HUES64 (cell line): ENCODE measurements at regions not wholly inside any gene's neighbourhood (a gene's known extent, or its start where the extent isn't known, plus 50 kb on each side); places are given as distances from the start of the nearest gene placed in this dataset.
"Not testable (repeated sequence)": the region's sequence is repeated elsewhere in the genome, so short reads cannot be mapped to it uniquely, and the experiment has no call there.

Experiments used
- H3K27ac ChIP-seq: 2 replicates; pipeline ENCODE4 v1.7.0; 2013; ENCODE audit warnings: low read depth, low read length, inconsistent platforms
- H3K27me3 ChIP-seq: 2 replicates; pipeline ENCODE4 v1.6.1; 2013; ENCODE audit warnings: mild to moderate bottlenecking, low read length; ENCODE audit not compliant: insufficient read depth
- H3K36me3 ChIP-seq: 2 replicates; pipeline ENCODE4 v1.6.1; 2013; ENCODE audit warnings: mild to moderate bottlenecking, low read length; ENCODE audit not compliant: insufficient read depth
- H3K4me1 ChIP-seq: 2 replicates; pipeline ENCODE4 v1.6.1; 2013; ENCODE audit warnings: mild to moderate bottlenecking, low read length, moderate library complexity; ENCODE audit not compliant: insufficient read depth
- H3K4me3 ChIP-seq: 2 replicates; pipeline ENCODE4 v1.5.1; 2013; ENCODE audit warnings: mild to moderate bottlenecking, low read length, moderate library complexity
- H3K9ac ChIP-seq: 2 replicates; pipeline ENCODE4 v1.6.1; 2013; ENCODE audit warnings: mild to moderate bottlenecking, low read depth, low read length
- H3K9me3 ChIP-seq: 2 replicates; pipeline ENCODE4 v1.6.1; 2013; ENCODE audit warnings: low read depth, low read length; ENCODE audit not compliant: insufficient read depth
- WGBS: fragments of 150-250, 120-280 bp; methylation state at CpG from one replicate; pipeline ENCODE4 v1.1.7; 2013; ENCODE audit warnings: missing lambda C conversion rate; 5-methylcytosine and 5-hydroxymethylcytosine counted together

- no peaks in the 10 kb centered on the region for H3K27me3 ChIP-seq
- H3K4me1 ChIP-seq = no peaks in the 10 kb centered on the region
- no peaks in the 10 kb centered on the region for H3K36me3 ChIP-seq
- peaks cover 12% of the 10 kb centered on the region; the same call in 1 of the 2 replicates for H3K9me3 ChIP-seq
- no peak overlapping the region for H3K4me3 ChIP-seq
- no peak overlapping the region for H3K9ac ChIP-seq
- H3K27ac ChIP-seq = no peak overlapping the region
- WGBS = 88% methylated on average over 9 of the region's 9 CpGs
Measured at GRCh38 chr6:85911067-85911466, 268.4 kb upstream of the SYNCRIP start.

- 93% methylated on average over 4 of the region's 4 CpGs for WGBS
Measured at GRCh38 chr6:85908120-85908519, 265.4 kb upstream of the SYNCRIP start.

GRCh38 chr6:85892346-85892745 lies 249.7 kb upstream of the SYNCRIP start:
- H3K4me3 ChIP-seq = no peak overlapping the region
- 0 out of 2 replicates have a peak, but pooled peaks cover 3% of the 10 kb centered on the region for H3K4me1 ChIP-seq
- no peaks in the 10 kb centered on the region for H3K36me3 ChIP-seq
- H3K27me3 ChIP-seq = no peaks in the 10 kb centered on the region
- WGBS = 64% methylated on average over 3 of the region's 3 CpGs
- peaks cover 6% of the 10 kb centered on the region; the same call in 1 of the 2 replicates for H3K9me3 ChIP-seq
- H3K9ac ChIP-seq = no peak overlapping the region
- no peak overlapping the region for H3K27ac ChIP-seq

More at GRCh38 chr6:85908120-85908519, 265.4 kb upstream of the SYNCRIP start:
- H3K9me3 ChIP-seq = peaks cover 12% of the 10 kb centered on the region; the same call in 1 of the 2 replicates
- H3K36me3 ChIP-seq, H3K4me3 ChIP-seq, H3K4me1 ChIP-seq, H3K9ac ChIP-seq, H3K27me3 ChIP-seq, H3K27ac ChIP-seq: not testable (repeated sequence)

GRCh38 chr6:85887461-85887860 lies 244.8 kb upstream of the SYNCRIP start:
- H3K9me3 ChIP-seq = no peaks in the 10 kb centered on the region
- H3K4me3 ChIP-seq = no peak overlapping the region
- H3K9ac ChIP-seq = no peak overlapping the region
- H3K4me1 ChIP-seq = no peaks in the 10 kb centered on the region
- no peaks in the 10 kb centered on the region for H3K36me3 ChIP-seq
- H3K27me3 ChIP-seq = no peaks in the 10 kb centered on the region
- H3K27ac ChIP-seq = no peak overlapping the region

GRCh38 chr6:85868685-85869084 lies 226.0 kb upstream of the SYNCRIP start:
- Histone ChIP-seq H3K4me3 (no peak overlapping the region), H3K4me1 (peaks cover 22% of the 10 kb centered on the region; the same call in 1 of the 2 replicates), H3K36me3 (no peaks in the 10 kb centered on the region), H3K27ac (no peak overlapping the region), H3K9ac (no peak overlapping the region), H3K9me3 (no peaks in the 10 kb centered on the region), H3K27me3 (no peaks in the 10 kb centered on the region)
- WGBS = 92% methylated on average over 5 of the region's 5 CpGs

GRCh38 chr6:85867595-85867994 lies 224.9 kb upstream of the SYNCRIP start:
- no peaks in the 10 kb centered on the region for H3K27me3 ChIP-seq
- H3K4me1 ChIP-seq = peaks cover 22% of the 10 kb centered on the region; the same call in 1 of the 2 replicates
- no peak overlapping the region for H3K9ac ChIP-seq
- no peak overlapping the region for H3K4me3 ChIP-seq
- no peaks in the 10 kb centered on the region for H3K9me3 ChIP-seq
- H3K36me3 ChIP-seq = no peaks in the 10 kb centered on the region
- no peak overlapping the region for H3K27ac ChIP-seq

DNA sequence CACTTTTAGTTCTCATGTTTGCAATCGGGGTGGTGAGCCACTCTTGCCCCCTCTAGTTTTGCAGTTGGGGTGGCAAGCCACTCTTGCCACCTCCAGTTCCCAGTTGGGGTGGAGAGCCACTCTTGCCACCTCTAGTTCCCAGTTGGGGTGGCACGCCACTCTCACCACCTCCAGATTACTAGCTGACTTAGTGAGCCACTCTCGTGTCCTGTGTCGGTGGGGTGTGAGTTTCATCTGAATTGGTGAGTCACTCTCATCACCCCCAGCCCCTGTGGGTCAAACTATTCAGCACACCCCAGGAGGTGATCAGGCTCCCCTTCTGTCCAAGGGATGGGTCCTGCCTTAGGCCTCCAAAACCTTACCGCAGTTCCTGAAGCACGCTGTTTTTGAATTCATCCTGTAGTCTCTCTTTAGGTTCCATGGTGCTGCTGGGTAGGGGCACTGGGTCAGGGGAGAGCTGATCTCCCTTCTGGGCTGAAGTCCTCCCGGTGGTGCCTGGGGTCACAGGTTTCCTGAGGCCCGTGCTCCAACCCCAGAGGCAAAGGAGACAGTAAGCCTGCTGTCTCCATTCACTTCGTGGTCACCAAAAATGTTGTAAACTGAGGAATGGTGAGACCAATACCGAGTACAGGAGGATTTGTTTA lies 224.2 kb upstream of the SYNCRIP start:
- peaks cover 22% of the 10 kb centered on the region; the same call in 1 of the 2 replicates for H3K4me1 ChIP-seq
- no peak overlapping the region for H3K9ac ChIP-seq
- no peaks in the 10 kb centered on the region for H3K9me3 ChIP-seq
- no peak overlapping the region for H3K27ac ChIP-seq
- H3K4me3 ChIP-seq = no peak overlapping the region
- no peaks in the 10 kb centered on the region for H3K27me3 ChIP-seq
- H3K36me3 ChIP-seq = no peaks in the 10 kb centered on the region
- 90% methylated on average over 10 of the region's 10 CpGs for WGBS

DNA sequence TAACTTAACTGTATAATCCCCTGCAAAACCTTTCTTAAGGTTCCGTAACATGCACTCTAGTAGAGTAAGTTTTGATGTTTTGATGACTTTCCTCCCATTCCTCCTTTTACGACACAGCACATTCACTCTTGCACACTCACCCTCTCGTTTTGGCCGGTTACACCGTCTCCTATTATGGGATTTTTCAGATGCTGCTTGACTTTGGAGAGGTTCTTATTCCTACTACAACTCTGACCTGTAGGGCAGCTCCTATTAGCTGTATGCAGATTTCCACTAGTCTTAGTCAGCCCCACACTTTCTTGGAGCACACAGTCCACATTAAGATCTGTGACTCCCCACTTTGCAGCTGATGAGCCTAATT lies 223.7 kb upstream of the SYNCRIP start:
- peaks cover 22% of the 10 kb centered on the region; the same call in 1 of the 2 replicates for H3K4me1 ChIP-seq
- no peak overlapping the region for H3K4me3 ChIP-seq
- H3K27ac ChIP-seq = no peak overlapping the region
- no peaks in the 10 kb centered on the region for H3K9me3 ChIP-seq
- H3K27me3 ChIP-seq = no peaks in the 10 kb centered on the region
- no peaks in the 10 kb centered on the region for H3K36me3 ChIP-seq
- 85% methylated on average over 3 of the region's 5 CpGs for WGBS
- no peak overlapping the region for H3K9ac ChIP-seq

DNA sequence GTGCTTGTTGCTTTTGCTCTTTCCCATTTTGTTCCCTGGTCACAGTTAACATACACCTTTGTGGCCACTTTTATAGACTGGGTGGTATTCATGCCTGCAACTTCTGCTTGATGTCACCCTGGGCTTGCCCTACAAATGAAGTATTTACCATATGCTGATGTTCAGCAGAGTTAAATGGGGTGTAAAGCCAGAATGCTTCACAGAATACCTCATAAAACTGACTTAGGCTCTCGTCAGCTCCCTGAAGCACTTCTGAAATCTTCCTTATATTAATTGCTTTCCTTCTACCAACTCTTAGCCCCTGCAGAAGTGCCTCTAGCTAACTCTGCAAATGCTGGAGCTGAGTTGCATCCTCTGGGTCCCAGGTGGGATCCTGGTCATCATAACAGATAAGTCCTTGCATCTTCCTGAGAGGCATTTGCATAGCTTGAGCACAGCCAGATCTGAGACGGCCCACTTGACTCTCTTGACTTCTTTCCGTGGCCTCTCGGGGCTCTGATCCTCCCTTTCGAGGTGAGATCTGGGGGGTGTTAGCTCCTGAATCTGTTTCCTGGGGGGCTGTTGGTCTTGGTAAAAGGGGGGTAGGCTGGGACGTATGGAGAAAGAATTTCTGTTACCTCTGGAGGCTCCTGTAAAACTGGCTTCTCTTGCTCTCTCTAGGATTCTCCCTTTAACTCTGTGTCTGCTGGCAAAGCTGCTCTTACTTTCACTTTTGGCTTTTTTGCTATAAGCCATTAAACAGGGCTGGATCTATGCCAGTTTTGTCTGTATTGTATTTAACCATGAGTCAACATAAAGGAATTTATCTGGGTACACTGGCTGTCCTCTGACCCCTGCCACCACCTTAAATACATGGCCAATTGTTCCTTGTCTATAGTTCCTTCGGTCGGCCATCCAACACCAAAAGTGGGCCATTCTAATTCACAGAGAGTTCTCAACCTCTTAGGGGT lies 223.0 kb upstream of the SYNCRIP start:
- WGBS = 58% methylated on average over 8 of the region's 8 CpGs
- no peak overlapping the region for H3K4me3 ChIP-seq
- H3K9ac ChIP-seq = no peak overlapping the region
- no peaks in the 10 kb centered on the region for H3K36me3 ChIP-seq
- H3K27me3 ChIP-seq = no peaks in the 10 kb centered on the region
- peaks cover 22% of the 10 kb centered on the region; the same call in 1 of the 2 replicates for H3K4me1 ChIP-seq
- H3K9me3 ChIP-seq = no peaks in the 10 kb centered on the region
- H3K27ac ChIP-seq = no peak overlapping the region

DNA sequence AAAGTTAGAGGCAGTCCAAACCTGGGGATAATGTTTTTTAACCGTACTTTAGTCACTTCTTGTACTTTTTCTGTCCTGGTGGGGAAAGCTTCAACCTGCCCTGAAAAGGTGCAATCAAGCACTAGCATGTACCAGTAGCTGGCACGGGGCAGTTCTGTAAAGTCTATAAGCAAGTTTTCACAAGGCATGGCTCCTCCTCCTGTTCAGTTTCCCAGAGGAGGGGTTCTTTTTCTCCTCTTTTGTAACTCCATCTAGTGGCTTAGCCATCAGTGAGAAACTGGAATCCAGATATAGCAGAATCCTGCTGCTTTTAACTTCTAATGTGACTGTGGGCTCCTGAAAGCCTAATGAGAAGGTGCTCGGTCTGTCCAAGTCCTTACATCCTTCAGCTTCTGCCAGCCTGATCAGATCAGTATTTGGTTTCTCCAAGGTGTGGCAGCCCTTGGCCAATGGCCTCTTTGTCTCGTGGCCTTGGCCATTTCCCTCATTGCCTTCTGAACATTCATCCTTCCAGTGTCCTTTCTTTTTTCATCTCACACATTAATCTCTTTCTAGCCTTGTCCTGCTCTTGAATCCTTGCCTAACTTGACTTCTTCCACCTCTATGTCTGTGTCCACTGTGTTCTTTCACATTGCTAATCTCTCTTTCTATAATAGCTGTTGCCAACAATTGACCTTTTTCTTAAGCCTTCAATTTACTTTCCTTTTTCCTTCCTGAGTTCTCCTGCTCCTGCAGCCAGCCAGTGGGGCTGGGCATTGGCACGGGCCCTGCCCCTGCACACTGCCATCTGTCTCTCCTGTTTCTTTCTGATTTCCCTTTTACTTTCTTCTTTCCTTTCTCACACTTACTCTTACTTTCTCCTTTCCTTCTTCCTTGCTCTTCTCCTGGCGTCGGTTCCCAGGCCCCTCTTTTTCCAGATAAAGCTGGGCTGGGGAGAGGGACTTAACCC lies 222.0 kb upstream of the SYNCRIP start:
- Histone ChIP-seq H3K4me3 (no peak overlapping the region), H3K4me1 (peaks cover 22% of the 10 kb centered on the region; the same call in 1 of the 2 replicates), H3K9ac (no peak overlapping the region), H3K27me3 (no peaks in the 10 kb centered on the region), H3K9me3 (no peaks in the 10 kb centered on the region), H3K27ac (no peak overlapping the region), H3K36me3 (no peaks in the 10 kb centered on the region)
- WGBS = 76% methylated on average over 7 of the region's 7 CpGs
